ENCODE measurements at regions not wholly inside any gene's neighbourhood (a gene's known extent, or its start where the extent isn't known, plus 50 kb on each side); places are given as distances from the start of the nearest gene placed in this dataset.
"Not testable (repeated sequence)": the region's sequence is repeated elsewhere in the genome, so short reads cannot be mapped to it uniquely, and the experiment has no call there.

DNA sequence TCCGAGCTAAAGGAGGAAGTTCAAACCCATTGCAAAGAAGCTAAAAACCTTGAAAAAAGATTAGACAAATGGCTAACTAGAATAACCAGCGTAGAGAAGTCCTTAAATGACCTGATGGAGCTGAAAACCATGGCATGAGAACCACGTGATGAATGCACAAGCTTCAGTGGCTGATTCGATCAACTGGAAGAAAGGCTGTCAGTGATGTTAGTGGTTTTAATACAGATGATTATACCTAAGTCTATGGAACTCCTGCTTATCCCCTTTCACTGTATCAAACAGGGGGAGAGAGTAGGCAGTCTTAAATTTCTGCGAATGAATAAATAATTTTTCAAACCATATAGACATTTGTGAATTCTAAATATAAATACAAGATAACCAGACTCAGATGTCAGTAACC, 512.7 kb downstream of the PRKD1 start:
- TF ChIP-seq, protein P1, sequence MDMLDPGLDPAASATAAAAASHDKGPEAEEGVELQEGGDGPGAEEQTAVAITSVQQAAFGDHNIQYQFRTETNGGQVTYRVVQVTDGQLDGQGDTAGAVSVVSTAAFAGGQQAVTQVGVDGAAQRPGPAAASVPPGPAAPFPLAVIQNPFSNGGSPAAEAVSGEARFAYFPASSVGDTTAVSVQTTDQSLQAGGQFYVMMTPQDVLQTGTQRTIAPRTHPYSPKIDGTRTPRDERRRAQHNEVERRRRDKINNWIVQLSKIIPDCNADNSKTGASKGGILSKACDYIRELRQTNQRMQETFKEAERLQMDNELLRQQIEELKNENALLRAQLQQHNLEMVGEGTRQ (IDR thresholded peaks at IDR 0.05; ENCODE audit: low read depth, low read length) = not testable (repeated sequence)
- TF ChIP-seq CTCF (conservative IDR thresholded peaks at IDR 0.05; ENCODE audit: low read depth, low read length); POLR2A (IDR thresholded peaks at IDR 0.05; ENCODE audit: low read depth, low read length); CEBPB (IDR thresholded peaks at IDR 0.05; ENCODE audit: low read depth, low read length); SMC3 (IDR thresholded peaks at IDR 0.05; ENCODE audit: low read depth, low read length); MAFK (IDR thresholded peaks at IDR 0.05; ENCODE audit: low read depth, low read length); BHLHE40 (IDR thresholded peaks at IDR 0.05; ENCODE audit: low read depth, low read length); MXI1 (IDR thresholded peaks at IDR 0.05; ENCODE audit: borderline replicate concordance, low read depth, low read length); RAD21 (IDR thresholded peaks at IDR 0.05; ENCODE audit: low read length); FOS (IDR thresholded peaks at IDR 0.05; ENCODE audit: low read depth, low read length); MAZ (IDR thresholded peaks at IDR 0.05; ENCODE audit: borderline replicate concordance, low read depth, low read length): not testable (repeated sequence)

All from IMR-90 (cell line).